Right ventricle myocardium superior (tissue), 1 donor: ENCODE measurements at regions not wholly inside any gene's neighbourhood (a gene's known extent, or its start where the extent isn't known, plus 50 kb on each side); places are given as distances from the start of the nearest gene placed in this dataset. TPM values are rescaled to one million over a fixed set of nuclear protein-coding genes. Genes with fewer than 3 reads are reported as not detected.

Source experiments
- microRNA-seq: library from miRNA; unstranded; fragments of <30 nt; microRNA quantifications from one replicate; pipeline ENCODE4 v1.2.0, GENCODE V29; 2020
- donor health status: DM: no; HTN: yes; CAD: no; lungs with severe emphysema.

Small RNA genes lying in the stretch of these regions (microRNA-seq; reads per million reads assigned to microRNA genes)
- not detected for gene MIR3156-3
